ENCODE measurements at regions not wholly inside any gene's neighbourhood (a gene's known extent, or its start where the extent isn't known, plus 50 kb on each side); places are given as distances from the start of the nearest gene placed in this dataset.

- H3K23ac ChIP-seq (ENCODE audit: low read length), result no peak overlapping the region
- H3K4ac ChIP-seq (ENCODE audit: low read depth, low read length), result no peak overlapping the region
- H3K14ac ChIP-seq (ENCODE audit: low read length), result no peak overlapping the region
- H3K4me1 ChIP-seq (ENCODE audit: control insufficient read depth in 1 of 2, insufficient read depth in 2 of 2, low read length in 2 of 2), result peaks cover 2 to 7% of the 10 kb centered on the region in 2 experiments
- no CpG with 5 or more reads among the region's 7 CpGs for WGBS (ENCODE audit: extremely low coverage, insufficient coverage, insufficient read length)
- peaks cover 3% of the 10 kb centered on the region for H3K9me3 ChIP-seq (ENCODE audit: insufficient read depth, low read depth, low read length)
- no peak overlapping the region for H3K9ac ChIP-seq (ENCODE audit: low read length)
- H3K79me2 ChIP-seq (ENCODE audit: control insufficient read depth, insufficient read depth, low read length, poor library complexity), result peaks cover 16% of the 10 kb centered on the region
- no peak overlapping the region for H4K12ac ChIP-seq (ENCODE audit: low read depth, low read length)
- no peak overlapping the region for H2AK5ac ChIP-seq (ENCODE audit: low read length)
- peaks cover 41 to 47% of the 10 kb centered on the region in 2 experiments for H3K36me3 ChIP-seq (ENCODE audit: control insufficient read depth in 1 of 2, insufficient read depth in 2 of 2, low read length in 2 of 2)
- no peak for DNase-seq
- H4K91ac ChIP-seq (ENCODE audit: low read depth, low read length), result no peak overlapping the region
- peaks cover 6% of the 10 kb centered on the region for H3K79me1 ChIP-seq (ENCODE audit: low read length)
- no peak overlapping the region for H3K18ac ChIP-seq (ENCODE audit: low read length)
- H3K27me3 ChIP-seq (ENCODE audit: insufficient read depth, low read length), result no peaks in the 10 kb centered on the region
- no peak overlapping the region for H2BK120ac ChIP-seq (ENCODE audit: insufficient read depth, low read length, poor library complexity)
- H2BK5ac ChIP-seq (ENCODE audit: low read depth, low read length, poor library complexity), result no peak overlapping the region
- H4K8ac ChIP-seq (ENCODE audit: low read depth, low read length), result no peak overlapping the region
- H2BK12ac ChIP-seq (ENCODE audit: low read length), result no peak overlapping the region
- no peak overlapping the region for H2AFZ ChIP-seq (ENCODE audit: insufficient read depth, low read length, poor library complexity)
- H3K4me2 ChIP-seq (ENCODE audit: low read length), result no peak overlapping the region
- H3K27ac ChIP-seq (ENCODE audit: low read depth, low read length), result no peak overlapping the region
- H3K4me3 ChIP-seq (ENCODE audit: low read depth, low read length), result no peak overlapping the region
These were observed 124.2 kb upstream of the ZNF746 start for GRCh38 chr7:149621776-149622175.

DNA sequence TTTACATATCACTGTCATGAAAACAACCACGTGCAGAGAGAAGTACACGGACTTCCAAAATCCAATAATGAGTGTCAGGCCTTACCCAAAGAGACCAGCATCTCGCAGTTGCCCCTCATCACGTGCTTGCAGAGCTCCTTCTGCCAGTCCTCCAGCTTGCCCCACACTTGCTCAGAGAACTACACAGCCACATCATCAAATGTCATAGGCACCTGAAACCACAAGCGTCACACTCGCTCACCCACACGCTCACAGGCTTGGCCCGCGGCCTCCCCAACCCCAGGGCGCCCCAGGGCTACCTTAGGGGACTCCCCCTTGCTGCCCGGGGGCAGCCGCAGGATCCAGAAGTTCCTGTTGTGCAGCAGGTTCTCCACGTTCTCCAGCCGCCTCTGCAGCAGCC is 123.4 kb upstream of the ZNF746 start:
- H3K79me1 ChIP-seq (ENCODE audit: low read length), result peaks cover 6% of the 10 kb centered on the region
- H3K23ac ChIP-seq (ENCODE audit: low read length), result no peak overlapping the region
- H3K9me3 ChIP-seq (ENCODE audit: insufficient read depth, low read depth, low read length), result peaks cover 3% of the 10 kb centered on the region
- H2BK12ac ChIP-seq (ENCODE audit: low read length), result no peak overlapping the region
- H4K91ac ChIP-seq (ENCODE audit: low read depth, low read length), result no peak overlapping the region
- no peak overlapping the region for H3K4ac ChIP-seq (ENCODE audit: low read depth, low read length)
- H2AFZ ChIP-seq (ENCODE audit: insufficient read depth, low read length, poor library complexity), result no peak overlapping the region
- no peak overlapping the region for H3K18ac ChIP-seq (ENCODE audit: low read length)
- no peak overlapping the region for H3K27ac ChIP-seq (ENCODE audit: low read depth, low read length)
- H3K4me1 ChIP-seq (ENCODE audit: control insufficient read depth in 1 of 2, insufficient read depth in 2 of 2, low read length in 2 of 2), result peaks cover 2 to 7% of the 10 kb centered on the region in 2 experiments
- no peak overlapping the region for H3K4me2 ChIP-seq (ENCODE audit: low read length)
- H3K36me3 ChIP-seq (ENCODE audit: control insufficient read depth in 1 of 2, insufficient read depth in 2 of 2, low read length in 2 of 2), result peaks cover 49 to 55% of the 10 kb centered on the region in 2 experiments
- no peak overlapping the region for H2AK5ac ChIP-seq (ENCODE audit: low read length)
- H4K8ac ChIP-seq (ENCODE audit: low read depth, low read length), result no peak overlapping the region
- H3K4me3 ChIP-seq (ENCODE audit: low read depth, low read length), result no peak overlapping the region
- DNase-seq, result no peak
- H2BK120ac ChIP-seq (ENCODE audit: insufficient read depth, low read length, poor library complexity), result no peak overlapping the region
- no peaks in the 10 kb centered on the region for H3K27me3 ChIP-seq (ENCODE audit: insufficient read depth, low read length)
- no peak overlapping the region for H2BK5ac ChIP-seq (ENCODE audit: low read depth, low read length, poor library complexity)
- no peak overlapping the region for H4K12ac ChIP-seq (ENCODE audit: low read depth, low read length)
- no CpG with 5 or more reads among the region's 14 CpGs for WGBS (ENCODE audit: extremely low coverage, insufficient coverage, insufficient read length)
- H3K14ac ChIP-seq (ENCODE audit: low read length), result no peak overlapping the region
- H3K9ac ChIP-seq (ENCODE audit: low read length), result no peak overlapping the region
- peaks cover 16% of the 10 kb centered on the region for H3K79me2 ChIP-seq (ENCODE audit: control insufficient read depth, insufficient read depth, low read length, poor library complexity)

DNA sequence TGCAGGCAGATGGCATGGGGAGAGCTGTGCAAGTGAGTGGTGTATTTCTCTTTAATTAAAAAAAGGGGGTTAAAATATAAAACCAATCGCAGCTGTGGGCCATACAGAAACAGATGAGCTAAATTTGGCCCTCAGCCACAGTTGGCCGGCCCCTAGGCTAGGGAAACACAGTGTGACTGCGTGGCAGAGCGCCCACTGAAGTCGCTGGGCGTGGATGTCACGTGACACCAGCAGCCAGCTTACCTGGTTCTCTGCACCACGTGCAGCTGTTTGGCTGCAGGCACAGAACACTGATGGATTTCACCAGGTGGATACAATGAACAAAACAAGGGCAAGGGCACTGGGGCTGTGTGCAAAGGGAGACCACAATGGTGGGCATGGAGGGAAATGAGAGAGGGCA is 119.3 kb upstream of the ZNF746 start:
- Histone ChIP-seq H2BK12ac (ENCODE audit: low read length) (no peak overlapping the region), H4K8ac (ENCODE audit: low read depth, low read length) (no peak overlapping the region), H3K9me3 (ENCODE audit: insufficient read depth, low read depth, low read length) (peaks cover 3% of the 10 kb centered on the region), H2BK5ac (ENCODE audit: low read depth, low read length, poor library complexity) (no peak overlapping the region), H4K12ac (ENCODE audit: low read depth, low read length) (no peak overlapping the region), H3K27me3 (ENCODE audit: insufficient read depth, low read length) (no peaks in the 10 kb centered on the region), H3K79me2 (ENCODE audit: control insufficient read depth, insufficient read depth, low read length, poor library complexity) (no peaks in the 10 kb centered on the region), H3K27ac (ENCODE audit: low read depth, low read length) (no peak overlapping the region), H3K4me2 (ENCODE audit: low read length) (no peak overlapping the region), H3K4me1 (ENCODE audit: control insufficient read depth in 1 of 2, insufficient read depth in 2 of 2, low read length in 2 of 2) (no peaks in the 10 kb centered on the region), H3K14ac (ENCODE audit: low read length) (no peak overlapping the region), H3K9ac (ENCODE audit: low read length) (no peak overlapping the region), H3K4me3 (ENCODE audit: low read depth, low read length) (no peak overlapping the region), H2AFZ (ENCODE audit: insufficient read depth, low read length, poor library complexity) (no peak overlapping the region), H4K91ac (ENCODE audit: low read depth, low read length) (no peak overlapping the region), H3K36me3 (ENCODE audit: control insufficient read depth in 1 of 2, insufficient read depth in 2 of 2, low read length in 2 of 2) (peaks cover 71 to 88% of the 10 kb centered on the region in 2 experiments), H3K79me1 (ENCODE audit: low read length) (no peaks in the 10 kb centered on the region), H2AK5ac (ENCODE audit: low read length) (no peak overlapping the region), H2BK120ac (ENCODE audit: insufficient read depth, low read length, poor library complexity) (no peak overlapping the region), H3K4ac (ENCODE audit: low read depth, low read length) (no peak overlapping the region), H3K18ac (ENCODE audit: low read length) (no peak overlapping the region), H3K23ac (ENCODE audit: low read length) (no peak overlapping the region)
- no peak for DNase-seq
- WGBS (ENCODE audit: extremely low coverage, insufficient coverage, insufficient read length), result no CpG with 5 or more reads among the region's 8 CpGs

- H3K27ac ChIP-seq (ENCODE audit: low read depth, low read length), result no peak overlapping the region
- no peak overlapping the region for H2AFZ ChIP-seq (ENCODE audit: insufficient read depth, low read length, poor library complexity)
- H3K4me1 ChIP-seq (ENCODE audit: control insufficient read depth in 1 of 2, insufficient read depth in 2 of 2, low read length in 2 of 2), result no peaks in the 10 kb centered on the region
- H3K4ac ChIP-seq (ENCODE audit: low read depth, low read length), result no peak overlapping the region
- H3K9ac ChIP-seq (ENCODE audit: low read length), result no peak overlapping the region
- H3K14ac ChIP-seq (ENCODE audit: low read length), result no peak overlapping the region
- peaks cover 72 to 91% of the 10 kb centered on the region in 2 experiments for H3K36me3 ChIP-seq (ENCODE audit: control insufficient read depth in 1 of 2, insufficient read depth in 2 of 2, low read length in 2 of 2)
- H3K9me3 ChIP-seq (ENCODE audit: insufficient read depth, low read depth, low read length), result peaks cover 3% of the 10 kb centered on the region
- H3K4me2 ChIP-seq (ENCODE audit: low read length), result no peak overlapping the region
- no peak overlapping the region for H3K4me3 ChIP-seq (ENCODE audit: low read depth, low read length)
- no peak overlapping the region for H4K91ac ChIP-seq (ENCODE audit: low read depth, low read length)
- no peak overlapping the region for H2BK120ac ChIP-seq (ENCODE audit: insufficient read depth, low read length, poor library complexity)
- H3K79me2 ChIP-seq (ENCODE audit: control insufficient read depth, insufficient read depth, low read length, poor library complexity), result no peaks in the 10 kb centered on the region
- no peak overlapping the region for H3K23ac ChIP-seq (ENCODE audit: low read length)
- WGBS (ENCODE audit: extremely low coverage, insufficient coverage, insufficient read length), result no CpG with 5 or more reads among the region's 13 CpGs
- H2BK5ac ChIP-seq (ENCODE audit: low read depth, low read length, poor library complexity), result no peak overlapping the region
- no peaks in the 10 kb centered on the region for H3K79me1 ChIP-seq (ENCODE audit: low read length)
- DNase-seq, result no peak
- H4K12ac ChIP-seq (ENCODE audit: low read depth, low read length), result no peak overlapping the region
- H2BK12ac ChIP-seq (ENCODE audit: low read length), result no peak overlapping the region
- H2AK5ac ChIP-seq (ENCODE audit: low read length), result no peak overlapping the region
- H3K18ac ChIP-seq (ENCODE audit: low read length), result no peak overlapping the region
- H3K27me3 ChIP-seq (ENCODE audit: insufficient read depth, low read length), result no peaks in the 10 kb centered on the region
- H4K8ac ChIP-seq (ENCODE audit: low read depth, low read length), result no peak overlapping the region
These were observed 118.2 kb upstream of the ZNF746 start for GRCh38 chr7:149615690-149616270.

Data from trophoblast cell (in vitro differentiated cells and primary cell).